ENCODE measurements at regions not wholly inside any gene's neighbourhood (a gene's known extent, or its start where the extent isn't known, plus 50 kb on each side); places are given as distances from the start of the nearest gene placed in this dataset.

- no peak for TF ChIP-seq CTCF (IDR thresholded peaks at IDR 0.05)
- no peak for TF ChIP-seq POLR2AphosphoS5 (IDR thresholded peaks at IDR 0.05)
- TF ChIP-seq POLR2A (IDR thresholded peaks at IDR 0.05): no peak
Observed at GRCh38 chr10:130956251-130956650, 355.3 kb downstream of the TCERG1L start.
